Heart right ventricle (tissue), 16 donors: ENCODE measurements at regions not wholly inside any gene's neighbourhood (a gene's known extent, or its start where the extent isn't known, plus 50 kb on each side); places are given as distances from the start of the nearest gene placed in this dataset.

Experiments used
- ATAC-seq, 8 donors: fragments of 200-7000 bp; cut with Tn5 transposase; one replicate each; pipeline ENCODE4 v1.9.1; 2020; ENCODE audit warnings: mild to moderate bottlenecking in 8 of 8, moderate library complexity in 8 of 8, moderate number of reproducible peaks in 1 of 8
- DNase-seq, 2 donors: peaks; one replicate each; pipeline ENCODE4 v3.0.0-alpha.2; 2020
- H3K27ac ChIP-seq, 10 donors: fragments of 200-600 bp; sonication (generic) in 2 of 10; one replicate each; pipeline versions ENCODE4 v1.5.0 to v1.8.0; 2020 to 2022; ENCODE audit warnings: mild to moderate bottlenecking in 3 of 10
- H3K27me3 ChIP-seq, 7 donors: fragments of 200-600 bp; one replicate each; pipeline ENCODE4 v1.8.0; 2021 to 2022; ENCODE audit warnings: mild to moderate bottlenecking in 2 of 7
- H3K36me3 ChIP-seq, 9 donors: fragments of 200-600 bp; sonication (generic) in 1 of 9; one replicate each; pipeline versions ENCODE4 v1.5.0 to v1.8.0; 2020 to 2022; ENCODE audit warnings: mild to moderate bottlenecking in 2 of 9
- H3K4me1 ChIP-seq, 9 donors: fragments of 200-600 bp; sonication (generic) in 1 of 9; one replicate each; pipeline versions ENCODE4 v1.5.0 to v1.8.0; 2020 to 2022; ENCODE audit warnings: mild to moderate bottlenecking in 4 of 9
- H3K4me3 ChIP-seq, 10 donors: fragments of 200-600 bp; sonication (generic) in 2 of 10; one replicate each; pipeline versions ENCODE4 v1.5.0 to v1.8.0; 2020 to 2022; ENCODE audit warnings: mild to moderate bottlenecking in 7 of 10, moderate library complexity in 2 of 10
- H3K9me3 ChIP-seq, 11 donors: fragments of 200-600 bp in 10 of 11; sonication (generic) in 2 of 11; one replicate each; pipeline versions ENCODE4 v1.5.0 to v1.8.0; 2013 to 2022; ENCODE audit warnings: mild to moderate bottlenecking in 2 of 11, control low read depth in 1 of 11, moderate library complexity in 1 of 11
- WGBS, 2 donors: extraction: QIAGEN DNeasy Blood & Tissue Kit; methylation state at CpG; one replicate each; pipeline ENCODE4 v1.1.7; 2013; ENCODE audit warnings: inconsistent platforms in 1 of 2; 5-methylcytosine and 5-hydroxymethylcytosine counted together
- intact Hi-C, 10 donors: fragments of 100-400 bp; cut with DNase I; formaldehyde crosslinking; loops; one replicate each; pipeline versions ENCODE4 v1.11.1 to v1.14.2; 2022
- TF ChIP-seq, protein P1 (sequence below), 9 donors: fragments of 200-600 bp; sonication (generic) in 2 of 9; IDR thresholded peaks; one replicate each; pipeline versions ENCODE4 v1.5.0 to v1.8.0; 2021 to 2022; ENCODE audit warnings: antibody characterized with exemption in 9 of 9, mild to moderate bottlenecking in 5 of 9, moderate library complexity in 1 of 9
- donor health status: Arrhythmogenic right ventricular cardiomyopathy.
- donor health status: ischemic (EF 13 %, LVEDD 7.1; RV severe dilation, severe dysfunction).
- donor health status: healthy with polysubstance abuse.
- donor health status: DM: no; HTN: yes; CAD: no.
- donor health status: DM: no; HTN: no; CAD: no.
- donor health status: ischemic (EF 25% LVEDD 6.9; RV normal size, moderate dysfunction).
- donor health status: ischemic (EF 25% LVEDD 5.7; RV mildly dilated, moderate dysfunction).
- donor health status: healthy.
- donor health status: DM: yes; HTN: yes; CAD: no.
- donor health status: Ischemic cardiomyopathy.
- donor health status: ischemic (EF 35%, LVEDD 5.7; RV mildly dilated, moderate dysfunction).
- donor health status: nonischemic (EF 11% LVEDD 7.7; RV severe dilation, severe dysfunction).
- donor health status: DM: yes; HTN: yes; CAD: no.
- donor health status: PGD.
- donor health status: ischemic (EF 29% LVEDD 5.4; RV normal size, mild dysfunction).
- donor health status: nonischemic (EF 23%, LVEDD 6.1; RV moderate dilation, normal function).

DNA sequence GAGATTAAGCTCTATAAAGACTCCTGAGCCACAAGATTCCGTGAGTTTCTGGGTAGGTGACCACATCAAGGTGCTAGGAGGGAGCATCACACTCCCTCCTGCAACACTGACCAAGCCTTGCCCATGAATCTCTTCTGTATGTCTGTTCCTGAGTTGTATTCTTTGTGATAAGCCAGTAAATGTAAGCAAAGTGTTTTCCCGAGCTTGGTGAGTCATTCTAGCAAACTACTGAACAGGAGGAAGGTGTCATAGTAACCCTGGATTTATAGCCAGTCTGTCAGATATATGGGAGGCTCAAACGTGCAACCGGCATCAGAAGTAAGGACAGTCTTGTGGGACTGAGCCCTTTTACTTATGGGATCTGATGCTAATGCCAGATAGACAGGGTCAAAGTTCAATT lies 346.1 kb upstream of the KYNU start:
- 48 to 54% methylated on average over 4 of the region's 4 CpGs for WGBS, 2 donors
- intact Hi-C loops: no loop called here
- ATAC-seq: no peak

DNA sequence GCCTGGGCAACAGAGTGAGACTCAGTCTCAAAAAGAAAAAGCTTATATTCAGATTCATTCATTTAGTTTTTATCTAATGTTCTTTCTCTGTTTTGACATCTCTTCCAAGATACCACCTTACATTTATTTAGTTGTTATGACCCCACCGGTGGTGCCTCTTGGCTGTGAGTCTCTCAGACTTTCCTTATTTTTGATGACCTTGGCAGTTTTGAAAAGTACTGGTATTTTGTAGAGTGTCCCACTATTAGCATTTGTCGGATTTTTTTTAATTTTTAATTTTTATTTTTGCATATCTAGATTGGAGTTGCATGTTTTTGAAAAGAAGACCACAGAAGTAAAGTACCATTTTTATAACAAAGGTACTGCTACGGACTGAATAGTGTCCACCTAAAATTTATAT lies 351.7 kb upstream of the KYNU start:
- Histone ChIP-seq H3K4me3 (no peak overlapping the region), H3K27me3 (no peaks in the 10 kb centered on the region), H3K36me3 (no peaks in the 10 kb centered on the region), H3K27ac (no peak overlapping the region), H3K9me3 (no peaks in the 10 kb centered on the region), H3K4me1 (no peaks in the 10 kb centered on the region)
- TF ChIP-seq, protein P1, sequence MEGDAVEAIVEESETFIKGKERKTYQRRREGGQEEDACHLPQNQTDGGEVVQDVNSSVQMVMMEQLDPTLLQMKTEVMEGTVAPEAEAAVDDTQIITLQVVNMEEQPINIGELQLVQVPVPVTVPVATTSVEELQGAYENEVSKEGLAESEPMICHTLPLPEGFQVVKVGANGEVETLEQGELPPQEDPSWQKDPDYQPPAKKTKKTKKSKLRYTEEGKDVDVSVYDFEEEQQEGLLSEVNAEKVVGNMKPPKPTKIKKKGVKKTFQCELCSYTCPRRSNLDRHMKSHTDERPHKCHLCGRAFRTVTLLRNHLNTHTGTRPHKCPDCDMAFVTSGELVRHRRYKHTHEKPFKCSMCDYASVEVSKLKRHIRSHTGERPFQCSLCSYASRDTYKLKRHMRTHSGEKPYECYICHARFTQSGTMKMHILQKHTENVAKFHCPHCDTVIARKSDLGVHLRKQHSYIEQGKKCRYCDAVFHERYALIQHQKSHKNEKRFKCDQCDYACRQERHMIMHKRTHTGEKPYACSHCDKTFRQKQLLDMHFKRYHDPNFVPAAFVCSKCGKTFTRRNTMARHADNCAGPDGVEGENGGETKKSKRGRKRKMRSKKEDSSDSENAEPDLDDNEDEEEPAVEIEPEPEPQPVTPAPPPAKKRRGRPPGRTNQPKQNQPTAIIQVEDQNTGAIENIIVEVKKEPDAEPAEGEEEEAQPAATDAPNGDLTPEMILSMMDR (IDR thresholded peaks at IDR 0.05): no peak
- intact Hi-C loops: no loop called here
- ATAC-seq: no peak
- no peak for DNase-seq
- WGBS, 2 donors: 68 to 81% methylated on average over 3 of the region's 3 CpGs

More for the DNA sequence above, 346.1 kb upstream of the KYNU start:
- TF ChIP-seq, protein P1 (IDR thresholded peaks at IDR 0.05): no peak
- DNase-seq: no peak
- Histone ChIP-seq H3K36me3 (no peaks in the 10 kb centered on the region), H3K4me1 (no peaks in the 10 kb centered on the region), H3K9me3 (no peaks in the 10 kb centered on the region), H3K27me3 (no peaks in the 10 kb centered on the region), H3K4me3 (no peak overlapping the region), H3K27ac (no peak overlapping the region)

DNA sequence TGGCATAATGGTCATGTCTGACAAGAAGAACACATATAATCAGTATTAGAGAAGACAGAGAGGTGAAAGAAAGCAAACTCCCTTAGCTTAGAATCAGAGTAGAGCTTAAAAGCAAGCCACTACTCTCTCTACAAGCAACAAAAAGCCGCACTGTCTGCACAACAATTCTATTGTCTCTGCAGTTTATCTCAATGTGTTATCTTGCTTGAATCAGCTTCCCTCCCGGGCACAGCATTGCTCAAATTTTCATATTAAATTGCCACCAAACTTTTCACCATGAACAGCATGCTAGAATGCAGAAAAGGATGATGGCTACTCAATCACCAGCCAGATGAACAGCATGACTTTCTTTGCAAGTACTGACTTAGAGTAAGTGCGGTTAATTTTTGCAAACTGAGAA lies 356.0 kb upstream of the KYNU start:
- Histone ChIP-seq H3K4me3 (no peak overlapping the region), H3K27ac (no peak overlapping the region), H3K36me3 (no peaks in the 10 kb centered on the region), H3K4me1 (no peaks in the 10 kb centered on the region), H3K9me3 (no peaks in the 10 kb centered on the region), H3K27me3 (peaks cover 0 to 5% (median 0%) of the 10 kb centered on the region in 7 donors)
- ATAC-seq (no peak), DNase-seq (no peak)
- 65 to 69% methylated on average over 3 of the region's 3 CpGs for WGBS, 2 donors
- TF ChIP-seq, protein P1 (IDR thresholded peaks at IDR 0.05): no peak
- intact Hi-C loops: no loop called here

DNA sequence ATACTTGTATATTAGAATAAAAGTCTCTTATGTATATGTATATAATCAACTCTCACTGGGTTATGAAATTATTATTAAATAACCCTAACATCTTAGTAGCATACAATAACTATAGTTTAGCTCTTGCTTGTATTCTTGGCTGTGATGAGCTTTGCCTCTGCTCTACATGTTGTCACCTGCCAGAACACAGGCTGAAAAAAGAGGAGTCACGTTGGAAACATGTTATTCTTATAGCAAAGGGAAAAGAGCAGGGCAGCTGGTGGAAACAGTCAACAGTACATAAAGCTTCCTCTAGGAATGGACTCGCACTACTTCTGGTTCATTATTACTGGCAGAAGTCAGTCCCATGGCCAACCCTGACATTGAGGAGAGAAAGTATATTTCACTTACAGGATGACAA lies 362.0 kb upstream of the KYNU start:
- WGBS, 2 donors: 60 to 66% methylated on average over 2 of the region's 2 CpGs
- Histone ChIP-seq H3K36me3 (no peaks in the 10 kb centered on the region), H3K4me3 (no peak overlapping the region), H3K4me1 (no peaks in the 10 kb centered on the region), H3K27ac (no peak overlapping the region), H3K27me3 (peaks cover 0 to 5% (median 0%) of the 10 kb centered on the region in 7 donors), H3K9me3 (peaks cover 0 to 3% (median 0%) of the 10 kb centered on the region in 11 donors)
- intact Hi-C loops: no loop called here
- DNase-seq (no peak), ATAC-seq (no peak)
- TF ChIP-seq, protein P1 (IDR thresholded peaks at IDR 0.05): no peak
